ENCODE measurements at regions not wholly inside any gene's neighbourhood (a gene's known extent, or its start where the extent isn't known, plus 50 kb on each side); places are given as distances from the start of the nearest gene placed in this dataset.

DNA sequence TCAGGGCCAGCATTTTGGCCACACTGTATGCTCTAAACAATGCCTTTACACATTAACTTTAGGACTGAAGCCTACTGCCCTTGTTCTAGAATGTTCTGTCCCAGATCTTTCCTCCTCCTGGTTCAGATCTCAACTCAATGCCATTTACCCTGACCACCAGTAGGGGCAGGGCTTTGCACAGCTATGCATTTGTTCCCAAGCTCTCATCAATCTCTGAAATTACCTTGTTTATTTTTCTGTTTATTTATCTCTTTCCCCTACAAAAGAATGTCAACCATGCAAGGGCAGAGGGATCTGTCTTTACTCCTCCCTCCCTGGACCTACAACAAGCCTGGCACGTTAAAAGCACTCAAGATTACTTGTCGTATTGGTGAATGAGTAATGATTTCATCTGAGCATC lies 612.9 kb downstream of the BNC2 start:
- no peaks in the 10 kb centered on the region for H3K4me1 ChIP-seq (ENCODE audit: insufficient read depth, low read length)
- no peak overlapping the region for H3K4me3 ChIP-seq (ENCODE audit: low read depth in 1 of 2, low read length in 2 of 2)
- no peak overlapping the region for H3K4me2 ChIP-seq (ENCODE audit: insufficient read depth, low read length)
- no peak overlapping the region for H2AFZ ChIP-seq (ENCODE audit: low read depth, low read length)
- ATAC-seq (ENCODE audit: insufficient read depth, low read depth) = no peak
- no peaks in the 10 kb centered on the region for H3K36me3 ChIP-seq (ENCODE audit: insufficient read depth, low read length)
- no peak overlapping the region for H3K27ac ChIP-seq (ENCODE audit: low read length)
- H4K20me1 ChIP-seq (ENCODE audit: insufficient read depth, low read length) = no peaks in the 10 kb centered on the region
- TF ChIP-seq EZH2 (IDR thresholded peaks at IDR 0.05; ENCODE audit: borderline replicate concordance, low read depth, low read length, severe bottlenecking) = no peak
- TF ChIP-seq, protein P1, sequence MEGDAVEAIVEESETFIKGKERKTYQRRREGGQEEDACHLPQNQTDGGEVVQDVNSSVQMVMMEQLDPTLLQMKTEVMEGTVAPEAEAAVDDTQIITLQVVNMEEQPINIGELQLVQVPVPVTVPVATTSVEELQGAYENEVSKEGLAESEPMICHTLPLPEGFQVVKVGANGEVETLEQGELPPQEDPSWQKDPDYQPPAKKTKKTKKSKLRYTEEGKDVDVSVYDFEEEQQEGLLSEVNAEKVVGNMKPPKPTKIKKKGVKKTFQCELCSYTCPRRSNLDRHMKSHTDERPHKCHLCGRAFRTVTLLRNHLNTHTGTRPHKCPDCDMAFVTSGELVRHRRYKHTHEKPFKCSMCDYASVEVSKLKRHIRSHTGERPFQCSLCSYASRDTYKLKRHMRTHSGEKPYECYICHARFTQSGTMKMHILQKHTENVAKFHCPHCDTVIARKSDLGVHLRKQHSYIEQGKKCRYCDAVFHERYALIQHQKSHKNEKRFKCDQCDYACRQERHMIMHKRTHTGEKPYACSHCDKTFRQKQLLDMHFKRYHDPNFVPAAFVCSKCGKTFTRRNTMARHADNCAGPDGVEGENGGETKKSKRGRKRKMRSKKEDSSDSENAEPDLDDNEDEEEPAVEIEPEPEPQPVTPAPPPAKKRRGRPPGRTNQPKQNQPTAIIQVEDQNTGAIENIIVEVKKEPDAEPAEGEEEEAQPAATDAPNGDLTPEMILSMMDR (IDR thresholded peaks at IDR 0.05; ENCODE audit: borderline replicate concordance, extremely low read depth, low read length, poor library complexity, severe bottlenecking) = peak; percentile 48
- H3K79me2 ChIP-seq (ENCODE audit: insufficient read depth, low read length) = no peaks in the 10 kb centered on the region
- DNase-seq = no peak
- no peaks in the 10 kb centered on the region for H3K9me3 ChIP-seq (ENCODE audit: insufficient read depth, low read length, severe bottlenecking)
- no peak overlapping the region for H3K9ac ChIP-seq (ENCODE audit: low read depth, low read length)
- no peaks in the 10 kb centered on the region for H3K27me3 ChIP-seq (ENCODE audit: insufficient read depth, low read length, poor library complexity)

DNA sequence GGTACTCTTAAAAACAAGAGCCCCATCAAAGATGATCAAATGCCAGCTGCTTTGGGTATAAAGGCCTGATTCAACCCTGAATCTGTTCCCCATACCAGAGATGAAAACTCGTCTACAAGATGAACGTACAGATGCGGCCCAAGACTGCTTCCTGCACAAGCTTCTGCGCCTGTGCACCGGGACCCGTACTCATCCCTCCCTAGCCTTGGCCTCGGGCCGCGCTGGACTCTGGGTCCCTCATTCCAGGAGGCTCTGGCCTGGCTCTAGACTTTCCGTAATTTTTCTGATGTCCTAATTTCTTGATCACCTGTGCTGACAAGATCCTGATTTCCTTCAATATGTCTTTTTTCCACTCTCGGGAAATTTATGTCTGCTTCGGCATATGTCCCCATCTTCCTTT lies 612.3 kb downstream of the BNC2 start:
- Histone ChIP-seq H3K4me1 (ENCODE audit: insufficient read depth, low read length) (no peaks in the 10 kb centered on the region), H3K79me2 (ENCODE audit: insufficient read depth, low read length) (no peaks in the 10 kb centered on the region), H3K36me3 (ENCODE audit: insufficient read depth, low read length) (no peaks in the 10 kb centered on the region), H3K4me3 (ENCODE audit: low read depth in 1 of 2, low read length in 2 of 2) (no peak overlapping the region), H2AFZ (ENCODE audit: low read depth, low read length) (no peak overlapping the region), H3K9ac (ENCODE audit: low read depth, low read length) (no peak overlapping the region), H3K27ac (ENCODE audit: low read length) (no peak overlapping the region), H3K27me3 (ENCODE audit: insufficient read depth, low read length, poor library complexity) (no peaks in the 10 kb centered on the region), H3K9me3 (ENCODE audit: insufficient read depth, low read length, severe bottlenecking) (no peaks in the 10 kb centered on the region), H3K4me2 (ENCODE audit: insufficient read depth, low read length) (no peak overlapping the region), H4K20me1 (ENCODE audit: insufficient read depth, low read length) (no peaks in the 10 kb centered on the region)
- DNase-seq (no peak), ATAC-seq (ENCODE audit: insufficient read depth, low read depth) (no peak)
- no peak for TF ChIP-seq EZH2 (IDR thresholded peaks at IDR 0.05; ENCODE audit: borderline replicate concordance, low read depth, low read length, severe bottlenecking)
- TF ChIP-seq, protein P1 (IDR thresholded peaks at IDR 0.05; ENCODE audit: borderline replicate concordance, extremely low read depth, low read length, poor library complexity, severe bottlenecking) = no peak

DNA sequence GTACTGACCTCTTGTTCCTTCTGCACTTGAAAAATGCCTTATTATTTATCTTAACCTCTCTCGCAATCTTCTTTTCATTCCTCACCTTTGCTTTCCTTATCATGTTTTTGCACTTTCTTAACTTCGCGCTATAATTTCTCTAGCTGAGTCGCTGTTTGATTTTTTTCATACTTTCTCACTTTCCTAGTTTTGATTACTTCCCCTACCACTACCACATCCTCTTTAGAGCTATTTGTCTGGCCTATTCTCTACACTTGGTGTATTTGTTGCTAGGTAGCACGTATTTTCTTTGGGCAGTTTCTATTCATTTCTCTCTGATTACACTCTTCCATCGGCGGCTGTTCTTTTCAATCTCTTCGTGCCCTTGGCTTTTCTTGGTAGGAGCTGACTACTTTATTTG lies 611.8 kb downstream of the BNC2 start:
- no peaks in the 10 kb centered on the region for H3K79me2 ChIP-seq (ENCODE audit: insufficient read depth, low read length)
- TF ChIP-seq, protein P1 (IDR thresholded peaks at IDR 0.05; ENCODE audit: borderline replicate concordance, extremely low read depth, low read length, poor library complexity, severe bottlenecking) = no peak
- no peak for TF ChIP-seq EZH2 (IDR thresholded peaks at IDR 0.05; ENCODE audit: borderline replicate concordance, low read depth, low read length, severe bottlenecking)
- no peaks in the 10 kb centered on the region for H4K20me1 ChIP-seq (ENCODE audit: insufficient read depth, low read length)
- no peaks in the 10 kb centered on the region for H3K36me3 ChIP-seq (ENCODE audit: insufficient read depth, low read length)
- ATAC-seq (ENCODE audit: insufficient read depth, low read depth) (no peak), DNase-seq (no peak)
- no peak overlapping the region for H3K27ac ChIP-seq (ENCODE audit: low read length)
- no peaks in the 10 kb centered on the region for H3K27me3 ChIP-seq (ENCODE audit: insufficient read depth, low read length, poor library complexity)
- no peak overlapping the region for H3K4me2 ChIP-seq (ENCODE audit: insufficient read depth, low read length)
- no peak overlapping the region for H3K4me3 ChIP-seq (ENCODE audit: low read depth in 1 of 2, low read length in 2 of 2)
- H2AFZ ChIP-seq (ENCODE audit: low read depth, low read length) = no peak overlapping the region
- H3K4me1 ChIP-seq (ENCODE audit: insufficient read depth, low read length) = no peaks in the 10 kb centered on the region
- H3K9me3 ChIP-seq (ENCODE audit: insufficient read depth, low read length, severe bottlenecking) = no peaks in the 10 kb centered on the region
- no peak overlapping the region for H3K9ac ChIP-seq (ENCODE audit: low read depth, low read length)

Measured in DND-41 (cell line).